GM19238 (cell line): ENCODE measurements at regions not wholly inside any gene's neighbourhood (a gene's known extent, or its start where the extent isn't known, plus 50 kb on each side); places are given as distances from the start of the nearest gene placed in this dataset.
"Not testable (repeated sequence)": the region's sequence is repeated elsewhere in the genome, so short reads cannot be mapped to it uniquely, and the experiment has no call there.

ENCODE experiments used
- DNase-seq: peaks from one replicate; pipeline ENCODE4 v3.0.0; 2011; ENCODE audit warnings: low spot score; ENCODE audit not compliant: insufficient read length

GRCh38 chr17:71874773-71875172, 246.0 kb upstream of the SOX9 start:
- not testable (repeated sequence) for DNase-seq

GRCh38 chr17:71878271-71878670, 242.5 kb upstream of the SOX9 start:
- DNase-seq: no peak

DNA sequence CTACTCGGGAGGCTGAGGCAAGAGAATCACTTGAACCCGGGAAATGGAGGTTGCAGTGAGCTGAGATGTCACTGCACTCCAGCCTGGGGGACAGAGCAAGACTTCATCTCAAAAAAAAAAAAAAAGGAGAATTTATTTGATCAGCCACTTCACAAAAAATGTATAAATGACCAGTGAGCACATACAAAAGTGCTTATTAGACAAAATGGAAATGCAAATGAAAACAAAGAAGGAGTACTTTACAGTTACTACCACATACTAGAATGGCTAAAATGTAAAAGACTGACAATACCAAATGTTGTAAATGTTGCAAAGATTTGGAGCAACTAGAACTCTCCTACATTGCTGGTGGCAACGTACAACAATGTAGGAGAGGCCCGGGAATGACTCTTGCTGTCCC, 241.8 kb upstream of the SOX9 start:
- DNase-seq: no peak

DNA sequence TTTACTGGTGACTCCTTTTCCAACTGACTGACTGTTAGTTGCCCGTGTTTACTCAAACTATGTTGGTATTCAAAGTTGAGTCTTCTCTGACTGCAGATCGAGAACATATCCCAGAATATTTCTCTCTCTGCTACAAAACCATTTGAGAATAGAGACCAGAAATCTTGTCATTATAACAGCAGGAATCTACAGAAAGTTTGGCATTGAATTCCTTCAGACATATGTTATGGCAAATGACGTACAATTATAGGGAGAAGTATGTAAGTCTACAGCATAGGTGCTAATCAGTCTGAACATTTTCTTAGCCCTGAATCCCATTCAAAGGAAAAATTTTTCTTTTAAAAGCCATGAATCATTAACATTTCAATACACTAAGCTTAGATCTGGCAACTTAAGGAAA, 239.8 kb upstream of the SOX9 start:
- no peak for DNase-seq

DNA sequence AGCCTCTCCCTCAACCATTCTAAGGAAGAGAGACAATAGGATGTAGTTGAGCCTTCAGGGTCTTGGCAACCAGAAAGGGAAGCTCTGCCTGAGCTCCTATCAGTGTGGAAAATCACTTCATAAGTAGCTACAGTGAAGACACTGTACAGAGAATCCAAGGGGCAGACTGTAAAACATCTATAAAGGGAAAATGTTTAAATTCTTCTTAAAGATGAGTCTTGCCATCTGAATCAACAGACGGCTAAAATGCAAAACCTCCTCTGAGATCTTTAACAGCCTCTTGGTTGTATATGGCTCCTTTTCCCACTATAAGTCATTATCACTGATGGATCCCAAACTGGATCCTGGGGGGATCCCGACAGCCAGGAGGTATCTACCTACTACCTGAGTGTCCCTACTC, 239.2 kb upstream of the SOX9 start:
- DNase-seq: no peak

- DNase-seq: no peak
These were observed 237.6 kb upstream of the SOX9 start for GRCh38 chr17:71883258-71883657.

DNA sequence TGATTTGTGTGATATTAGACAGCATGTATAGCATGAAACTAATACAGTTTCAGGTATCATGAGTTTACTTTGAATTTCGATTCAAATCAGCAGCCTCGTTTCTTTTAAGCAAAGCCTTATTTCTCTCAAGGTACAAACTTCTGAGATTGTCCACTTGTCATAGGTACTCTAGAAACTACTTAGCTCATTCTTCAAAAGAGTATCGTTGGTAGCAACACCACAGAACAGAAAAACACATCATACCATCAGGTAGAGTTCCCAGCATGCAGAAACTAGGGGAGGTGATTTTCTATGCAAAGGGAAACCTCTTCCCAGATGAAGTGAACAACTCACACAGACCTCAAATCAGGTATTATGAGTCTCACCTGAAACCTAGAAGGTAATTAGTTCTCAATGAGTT, 237.0 kb upstream of the SOX9 start:
- DNase-seq: no peak

- DNase-seq: no peak
These were observed 235.2 kb upstream of the SOX9 start for GRCh38 chr17:71885662-71886061.

DNA sequence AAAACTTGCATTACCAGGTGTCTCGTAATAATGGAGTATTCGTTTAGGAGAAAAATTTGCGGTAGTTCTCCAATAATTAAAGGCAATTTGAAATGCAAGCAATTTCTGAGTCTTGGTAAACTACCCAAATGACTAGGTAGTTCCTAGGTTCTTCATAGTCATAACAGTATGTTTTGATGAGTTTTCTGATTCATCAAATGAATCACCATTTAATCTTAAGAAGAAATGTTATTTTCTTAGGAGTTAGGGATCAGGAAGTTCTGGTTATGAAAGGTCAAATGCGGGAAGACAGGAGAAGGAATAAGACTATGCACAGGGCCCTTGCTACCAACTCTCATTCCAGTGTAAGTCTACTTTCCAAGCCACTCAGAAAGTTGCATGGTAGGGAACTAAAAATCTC, 221.5 kb upstream of the SOX9 start:
- DNase-seq: no peak

DNA sequence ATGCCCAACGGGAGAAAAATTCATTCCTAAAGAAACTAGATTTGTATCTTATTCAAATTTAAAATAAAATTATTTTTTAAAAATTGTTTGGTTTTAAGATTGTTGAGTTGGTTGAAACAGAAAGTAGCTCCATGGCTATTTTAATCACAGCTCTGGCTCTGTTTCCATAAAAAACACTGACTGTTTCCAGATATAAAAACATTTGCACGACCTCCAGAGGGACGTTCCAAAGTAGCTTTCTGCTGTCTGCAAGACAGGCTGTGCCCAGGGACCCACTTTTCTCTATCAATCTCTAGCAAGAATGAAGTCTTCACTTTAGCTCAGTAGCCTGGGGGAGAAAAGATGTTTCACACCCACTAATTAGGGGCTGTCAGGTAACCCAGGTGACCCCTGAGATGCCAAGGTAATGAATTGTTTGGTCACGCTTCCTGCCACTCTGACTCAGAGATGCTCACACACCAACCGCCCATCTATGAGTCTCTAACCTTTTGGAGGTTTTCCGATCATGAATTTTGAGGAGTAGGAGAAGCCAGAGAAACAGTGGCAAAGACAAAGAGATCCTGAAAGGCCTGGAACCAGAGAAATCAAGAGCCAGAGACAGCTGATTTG, 220.1 kb upstream of the SOX9 start:
- DNase-seq: no peak

DNA sequence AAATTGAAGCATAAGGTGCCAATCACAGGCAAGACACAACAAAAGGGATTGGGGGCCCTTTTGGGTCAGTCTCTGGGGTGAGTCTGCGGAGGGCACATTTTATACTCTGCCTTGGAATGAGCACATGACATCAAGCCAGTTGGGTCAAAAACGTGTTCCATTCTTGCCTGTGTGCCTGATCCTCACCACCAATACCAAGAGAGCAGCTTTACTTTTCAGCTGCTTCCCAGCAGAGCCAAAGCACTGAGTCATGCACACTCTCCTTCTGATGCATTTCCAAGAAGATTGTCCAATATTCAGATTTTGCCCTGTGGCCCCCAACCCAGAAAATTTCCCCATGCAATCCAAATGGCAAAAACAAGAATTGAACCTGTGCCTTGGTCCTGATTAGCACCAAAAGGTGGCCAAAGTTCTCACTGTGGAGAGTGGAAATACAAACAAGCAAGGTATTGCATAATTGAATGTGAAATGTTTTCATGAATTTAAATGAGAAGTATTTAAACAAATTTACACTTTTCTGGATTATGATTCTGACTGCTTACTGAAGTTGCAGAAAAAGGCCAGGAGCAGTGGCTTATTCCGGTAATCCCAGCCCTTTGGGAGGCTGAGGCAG, 217.8 kb upstream of the SOX9 start:
- no peak for DNase-seq

DNA sequence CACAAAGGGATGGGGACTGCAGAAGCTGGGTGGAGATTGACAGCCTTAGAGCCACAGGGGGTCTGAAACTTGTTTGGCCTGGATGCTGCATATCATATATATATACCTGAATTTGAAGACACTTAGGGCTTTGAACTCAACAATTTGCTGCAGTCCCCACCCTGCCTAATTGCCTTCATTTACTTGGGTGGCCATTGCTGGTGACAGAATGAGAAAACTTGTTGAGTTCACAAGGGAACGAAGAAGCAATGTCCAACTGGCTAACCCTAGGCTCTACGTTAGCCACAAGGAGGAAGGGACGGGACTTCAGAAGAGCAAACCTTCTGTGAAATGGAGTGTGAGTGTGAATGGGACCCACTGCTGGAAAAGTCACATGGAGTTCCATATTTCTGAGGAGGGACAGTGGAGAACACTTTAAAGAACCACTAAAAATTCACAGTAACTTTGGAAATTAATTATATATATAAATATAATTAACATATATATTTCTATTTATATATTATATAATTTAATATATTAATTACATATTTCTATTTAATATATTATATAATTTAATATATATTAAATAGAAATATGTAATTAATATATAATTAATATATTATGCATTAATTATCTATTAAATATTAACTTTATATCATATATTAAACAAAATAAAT, 215.3 kb upstream of the SOX9 start:
- DNase-seq: no peak

DNA sequence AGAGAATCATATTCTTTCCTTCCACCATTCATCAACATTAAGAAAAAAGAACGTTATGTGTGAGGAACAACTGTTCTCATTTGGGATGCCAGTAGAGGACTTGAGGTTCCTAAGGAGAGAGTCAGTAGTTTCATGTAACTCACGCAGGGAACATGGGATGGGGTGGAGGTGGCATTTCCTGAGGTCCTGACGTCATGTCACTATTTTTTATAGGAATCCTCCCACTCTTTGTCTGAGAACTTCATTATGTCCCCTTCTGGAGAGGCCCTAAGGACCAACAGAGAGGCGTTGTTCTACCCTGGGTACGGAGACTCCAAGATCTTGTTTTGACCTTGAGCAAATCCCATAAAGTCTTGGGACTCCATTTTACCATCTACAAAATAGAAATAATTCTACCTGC, 211.7 kb upstream of the SOX9 start:
- no peak for DNase-seq

DNA sequence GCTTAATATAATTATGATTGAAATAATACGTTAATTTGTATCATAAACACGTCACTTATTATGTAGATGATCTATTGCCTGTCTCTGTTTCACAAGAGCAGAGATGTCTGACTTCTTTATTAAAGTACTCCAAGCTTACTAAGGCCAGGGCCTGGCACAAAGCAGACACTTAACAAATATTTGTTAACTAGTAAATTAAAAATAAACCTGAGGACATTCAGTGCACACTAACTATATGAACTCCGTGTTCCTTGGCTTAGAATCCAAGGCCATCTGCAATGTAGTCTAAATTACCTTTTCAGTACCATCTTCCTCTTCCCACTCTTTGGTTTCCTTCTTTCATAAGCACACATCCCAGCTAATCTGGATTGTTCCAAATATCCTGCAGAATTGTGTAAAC, 210.8 kb upstream of the SOX9 start:
- no peak for DNase-seq

DNA sequence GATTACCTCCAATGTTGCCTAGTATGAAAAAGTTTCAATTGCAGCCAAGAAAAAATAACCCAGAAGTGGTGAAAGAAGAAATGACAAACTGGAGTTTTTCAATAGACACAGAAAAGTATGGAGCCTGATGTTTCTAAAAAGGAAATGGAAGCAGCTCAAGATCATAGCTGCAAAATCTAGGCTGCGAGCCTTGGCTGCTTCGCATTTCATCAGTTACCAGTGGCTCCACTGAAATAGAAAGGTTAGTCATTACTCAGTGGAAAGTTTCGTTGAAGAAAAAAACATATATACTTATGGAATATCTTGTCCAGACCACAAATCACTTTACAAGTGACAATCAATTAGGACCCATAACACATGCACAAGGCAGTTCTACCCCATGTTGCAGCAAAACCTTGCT, 206.8 kb upstream of the SOX9 start:
- DNase-seq: no peak

- no peak for DNase-seq
These were observed 206.0 kb upstream of the SOX9 start for GRCh38 chr17:71914812-71915211.

GRCh38 chr17:71917715-71918114, 203.1 kb upstream of the SOX9 start:
- no peak for DNase-seq

GRCh38 chr17:71919186-71919585, 201.6 kb upstream of the SOX9 start:
- DNase-seq: no peak

DNA sequence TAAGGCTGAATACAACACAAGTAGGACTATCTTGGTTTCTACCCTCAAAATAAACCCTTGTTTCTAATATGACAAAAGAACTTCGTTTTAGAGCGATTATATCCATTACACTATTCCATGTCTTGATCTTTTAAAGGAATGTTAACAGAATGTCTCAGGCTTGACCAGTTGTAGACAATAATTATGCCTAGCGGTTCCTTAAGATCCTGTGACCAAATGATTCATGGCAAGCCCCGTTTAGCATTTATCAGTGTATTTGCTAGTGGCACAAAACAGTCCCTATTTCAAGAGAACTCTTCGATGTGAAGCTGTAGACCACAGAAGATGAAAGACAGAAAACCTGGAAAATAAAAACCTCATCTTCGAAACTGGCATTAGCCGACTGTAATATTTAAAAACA, 200.9 kb upstream of the SOX9 start:
- no peak for DNase-seq

DNA sequence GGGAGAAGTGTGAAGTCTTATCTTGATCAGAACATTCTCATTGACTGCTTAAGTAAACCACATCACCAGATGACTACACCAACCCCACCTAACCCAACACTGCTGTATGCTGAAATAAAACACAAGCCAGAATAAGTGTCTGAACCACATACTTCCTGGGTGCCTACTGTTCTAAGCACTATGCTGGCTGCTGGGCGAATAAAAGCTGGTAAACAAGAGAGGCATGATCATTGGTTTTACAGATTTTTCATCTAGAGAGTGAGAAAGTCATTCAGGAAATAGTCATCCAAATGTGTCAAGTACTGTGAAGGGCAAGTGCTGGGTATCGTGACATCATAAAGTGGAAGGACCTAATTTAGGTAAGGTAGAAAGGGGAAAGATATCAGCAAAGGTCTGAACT, 199.0 kb upstream of the SOX9 start:
- no peak for DNase-seq

DNA sequence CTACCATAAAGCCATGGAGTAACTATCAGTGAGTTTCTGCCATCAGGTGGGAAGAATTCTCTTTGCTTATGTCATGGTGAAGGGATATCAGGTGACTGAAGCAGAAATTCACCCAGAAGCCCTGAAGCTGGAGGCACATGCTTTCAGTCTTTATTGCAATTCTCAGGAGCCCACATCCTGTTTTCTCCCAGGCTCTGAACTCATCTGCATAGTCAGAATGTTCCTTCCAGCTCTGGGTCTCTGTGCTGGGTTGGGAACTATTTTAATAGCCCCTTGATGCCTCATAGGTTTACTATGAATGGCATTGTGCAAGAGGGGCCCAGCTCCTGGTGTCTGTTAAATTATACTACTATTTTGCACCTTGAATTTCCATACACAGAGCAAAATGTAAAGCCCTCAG, 198.4 kb upstream of the SOX9 start:
- DNase-seq: no peak

DNA sequence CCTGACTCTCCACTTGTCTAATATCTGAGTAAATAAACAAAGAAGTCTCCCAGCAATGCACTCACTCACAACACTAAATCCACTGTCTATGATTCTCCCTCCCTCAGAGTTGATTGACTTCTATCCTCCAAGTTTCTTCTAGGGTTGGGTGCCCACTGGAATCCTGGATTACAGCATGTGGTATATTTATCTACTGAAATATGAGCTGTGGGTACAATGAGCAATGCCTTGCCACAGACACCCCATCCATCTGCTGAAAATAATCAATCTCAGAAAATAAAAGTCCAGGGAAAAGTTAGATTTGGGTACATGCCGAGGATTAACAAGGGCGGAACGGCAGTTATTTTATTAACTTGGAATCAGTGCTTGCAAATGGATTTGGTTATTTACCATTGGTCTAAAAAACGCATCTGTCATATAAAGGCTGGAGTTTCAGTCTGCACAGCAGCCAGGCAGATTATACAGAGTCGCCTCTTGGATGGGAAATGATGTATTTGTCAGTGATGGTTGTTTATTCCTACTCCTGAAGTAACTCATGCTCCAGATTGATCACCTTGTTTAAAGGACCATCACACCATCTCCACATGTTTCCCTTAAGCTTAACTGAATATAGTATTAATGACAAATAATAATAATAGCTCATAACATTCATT, 193.9 kb upstream of the SOX9 start:
- no peak for DNase-seq

DNA sequence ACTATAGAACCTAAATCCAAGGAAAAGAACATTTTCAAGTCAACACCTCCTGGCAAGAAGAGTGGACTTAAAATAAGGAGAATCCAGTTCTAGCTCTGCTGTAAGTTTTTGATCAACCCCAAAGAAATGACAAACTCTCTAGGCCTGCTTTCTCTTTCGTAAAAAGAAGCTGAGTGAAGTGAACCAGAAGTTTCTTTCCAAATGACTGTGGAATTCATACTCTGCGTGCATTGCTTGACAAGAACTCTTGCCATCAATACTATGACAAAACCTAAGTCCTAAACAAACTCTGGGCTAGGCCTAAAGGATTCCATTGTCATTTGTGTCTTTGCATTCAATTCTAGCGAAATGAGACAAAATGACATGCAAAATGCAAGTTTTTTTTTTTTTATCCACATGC, 187.5 kb upstream of the SOX9 start:
- no peak for DNase-seq
